ENCODE measurements at regions not wholly inside any gene's neighbourhood (a gene's known extent, or its start where the extent isn't known, plus 50 kb on each side); places are given as distances from the start of the nearest gene placed in this dataset.

DNA sequence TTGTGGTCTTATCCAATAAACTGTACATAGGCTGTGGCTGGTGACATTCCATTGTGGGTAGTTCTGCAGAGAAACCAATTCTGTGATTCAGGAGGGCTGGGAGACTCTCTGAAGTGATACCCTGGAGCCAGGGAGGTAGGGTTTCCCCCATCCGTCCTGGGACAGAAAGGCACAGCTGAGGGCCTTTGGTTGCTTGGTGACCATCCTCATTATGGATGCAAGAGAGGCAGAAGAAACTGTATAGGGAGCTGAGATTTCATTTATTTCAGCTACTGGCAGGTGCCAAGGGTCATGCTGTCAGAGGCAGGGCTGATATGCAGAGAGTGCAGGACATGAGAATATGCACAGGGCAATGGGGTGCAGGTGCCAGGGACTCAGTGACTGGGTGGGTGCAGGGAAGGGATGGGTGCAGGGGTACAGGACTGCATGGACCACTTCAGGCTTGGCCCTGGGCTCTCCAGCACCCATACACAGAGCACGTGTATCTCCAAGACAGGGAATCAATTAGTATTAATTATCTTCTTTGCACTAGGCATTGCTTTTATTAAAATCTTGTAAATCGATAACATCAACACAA is 236.5 kb downstream of the ICE1 start:
- no peak for TF ChIP-seq EZH2 (IDR thresholded peaks at IDR 0.05; ENCODE audit: low read length, missing control alignments)
- TF ChIP-seq, protein P1, sequence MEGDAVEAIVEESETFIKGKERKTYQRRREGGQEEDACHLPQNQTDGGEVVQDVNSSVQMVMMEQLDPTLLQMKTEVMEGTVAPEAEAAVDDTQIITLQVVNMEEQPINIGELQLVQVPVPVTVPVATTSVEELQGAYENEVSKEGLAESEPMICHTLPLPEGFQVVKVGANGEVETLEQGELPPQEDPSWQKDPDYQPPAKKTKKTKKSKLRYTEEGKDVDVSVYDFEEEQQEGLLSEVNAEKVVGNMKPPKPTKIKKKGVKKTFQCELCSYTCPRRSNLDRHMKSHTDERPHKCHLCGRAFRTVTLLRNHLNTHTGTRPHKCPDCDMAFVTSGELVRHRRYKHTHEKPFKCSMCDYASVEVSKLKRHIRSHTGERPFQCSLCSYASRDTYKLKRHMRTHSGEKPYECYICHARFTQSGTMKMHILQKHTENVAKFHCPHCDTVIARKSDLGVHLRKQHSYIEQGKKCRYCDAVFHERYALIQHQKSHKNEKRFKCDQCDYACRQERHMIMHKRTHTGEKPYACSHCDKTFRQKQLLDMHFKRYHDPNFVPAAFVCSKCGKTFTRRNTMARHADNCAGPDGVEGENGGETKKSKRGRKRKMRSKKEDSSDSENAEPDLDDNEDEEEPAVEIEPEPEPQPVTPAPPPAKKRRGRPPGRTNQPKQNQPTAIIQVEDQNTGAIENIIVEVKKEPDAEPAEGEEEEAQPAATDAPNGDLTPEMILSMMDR (conservative IDR thresholded peaks at IDR 0.05 in 1 of 2, IDR thresholded peaks at IDR 0.05 in 1 of 2; ENCODE audit: low read depth in 1 of 2, low read length in 2 of 2) = no peak

Data from fibroblast of lung (primary cell).